CD4-positive, alpha-beta T cell treated with Interleukin-4 for 1 hour (primary cell): ENCODE measurements at regions not wholly inside any gene's neighbourhood (a gene's known extent, or its start where the extent isn't known, plus 50 kb on each side); places are given as distances from the start of the nearest gene placed in this dataset.

Experiments used
- DNase-seq, 2 donors: peaks; one replicate each; pipeline ENCODE4 v3.0.0-alpha.2; 2020 to 2022

GRCh38 chr3:126266291-126266840 is 86.0 kb upstream of the ALDH1L1 start:
- no peak for DNase-seq

DNA sequence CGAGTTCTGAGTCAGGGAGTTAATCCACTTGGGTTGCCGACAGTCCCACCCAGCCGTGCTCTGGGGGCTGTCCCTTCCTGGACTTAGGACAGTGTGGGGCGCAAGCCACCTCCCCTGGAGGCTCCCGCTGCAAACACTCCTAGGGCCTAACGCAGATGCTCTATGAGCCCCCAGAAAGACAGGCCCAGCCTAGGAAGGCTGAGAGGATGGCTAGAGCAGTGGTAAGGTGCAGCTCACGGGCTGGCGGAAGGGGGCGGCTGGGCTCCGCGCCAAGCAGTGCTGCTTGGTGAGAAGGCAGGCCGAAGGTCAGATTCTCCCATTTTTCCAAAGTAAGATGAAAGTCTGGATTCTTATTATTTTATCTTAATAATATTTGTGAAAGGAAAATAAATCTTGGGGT is 84.6 kb upstream of the ALDH1L1 start:
- DNase-seq = no peak

- DNase-seq = no peak
These were observed 84.0 kb upstream of the ALDH1L1 start for GRCh38 chr3:126264381-126264780.

DNA sequence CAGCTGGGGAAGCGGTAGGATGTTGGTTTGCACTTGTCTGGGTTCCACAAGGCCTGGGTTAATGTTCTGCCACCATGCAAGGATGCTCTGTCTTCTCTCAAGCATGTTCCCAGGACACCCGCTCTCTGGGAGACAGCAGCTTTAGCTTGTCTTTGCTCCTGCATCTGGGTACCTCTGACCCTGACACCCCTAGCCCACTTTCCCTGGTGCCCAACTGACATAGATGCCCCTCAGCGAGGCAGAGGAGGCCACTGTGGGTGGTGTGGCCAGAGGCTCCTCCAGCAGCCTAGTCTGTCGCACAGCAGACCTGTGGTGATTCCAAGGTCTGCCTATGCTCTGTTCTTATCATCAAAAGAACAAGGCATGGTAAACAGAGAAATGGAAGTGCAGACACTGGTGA is 83.6 kb upstream of the ALDH1L1 start:
- DNase-seq = no peak

DNA sequence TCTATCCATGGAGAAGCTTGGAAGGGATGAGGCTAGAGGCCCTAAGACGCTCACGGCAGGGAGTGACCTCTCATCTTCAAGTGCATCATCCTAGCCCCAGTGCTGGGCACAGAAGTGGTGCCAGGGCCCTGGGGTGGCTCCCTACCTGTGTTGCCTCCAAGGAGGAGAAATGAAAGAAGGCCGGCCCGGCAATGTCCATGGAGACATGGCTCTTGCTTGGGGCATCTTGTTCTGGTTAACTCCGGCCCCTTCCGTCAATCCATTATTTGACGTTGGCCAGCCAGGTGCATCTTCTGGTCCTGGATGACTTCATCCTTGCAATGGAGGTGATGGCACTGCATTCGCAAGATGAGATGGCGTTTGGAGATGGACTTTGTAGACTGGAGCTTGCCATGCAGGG is 83.2 kb upstream of the ALDH1L1 start:
- DNase-seq = no peak

DNA sequence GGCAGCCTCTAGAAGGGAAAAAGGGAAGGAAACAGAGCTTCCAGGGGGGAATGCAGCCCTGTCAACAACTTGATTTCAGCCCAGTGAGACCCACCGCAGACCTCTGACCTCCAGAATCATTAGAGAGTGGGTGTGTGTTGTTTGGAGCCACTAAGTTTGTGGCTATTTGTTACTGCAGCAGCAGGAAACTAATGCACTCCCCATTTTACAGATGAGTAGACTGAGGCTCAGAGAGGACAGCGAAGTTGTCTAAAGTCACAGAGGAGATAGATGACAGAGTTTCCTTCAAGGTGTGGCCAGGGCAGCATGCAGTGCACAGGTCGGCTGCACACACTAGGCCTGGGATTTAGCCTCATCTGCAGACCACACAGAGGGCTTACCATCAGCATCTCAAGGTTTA is 81.8 kb upstream of the ALDH1L1 start:
- no peak for DNase-seq

DNA sequence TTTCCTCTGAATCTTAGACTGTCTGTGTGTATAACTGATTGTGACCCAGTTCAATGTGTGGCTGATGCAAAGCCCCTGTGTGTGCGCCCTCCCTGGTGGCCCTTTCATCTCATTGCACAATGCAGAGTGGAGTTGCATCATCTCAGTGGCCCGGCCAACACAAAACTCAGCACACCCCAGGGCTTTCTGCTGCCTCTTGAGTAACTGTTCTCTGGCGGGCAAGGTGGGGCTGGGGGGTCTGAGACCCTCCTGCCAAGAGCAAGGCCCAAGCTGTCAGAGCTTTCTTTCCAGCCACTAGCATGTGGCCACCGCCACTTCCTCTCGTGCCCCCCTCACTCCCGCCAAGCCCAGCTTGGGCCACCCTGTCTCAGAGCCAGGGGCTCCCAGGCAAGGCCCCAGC is 80.7 kb upstream of the ALDH1L1 start:
- no peak for DNase-seq

DNA sequence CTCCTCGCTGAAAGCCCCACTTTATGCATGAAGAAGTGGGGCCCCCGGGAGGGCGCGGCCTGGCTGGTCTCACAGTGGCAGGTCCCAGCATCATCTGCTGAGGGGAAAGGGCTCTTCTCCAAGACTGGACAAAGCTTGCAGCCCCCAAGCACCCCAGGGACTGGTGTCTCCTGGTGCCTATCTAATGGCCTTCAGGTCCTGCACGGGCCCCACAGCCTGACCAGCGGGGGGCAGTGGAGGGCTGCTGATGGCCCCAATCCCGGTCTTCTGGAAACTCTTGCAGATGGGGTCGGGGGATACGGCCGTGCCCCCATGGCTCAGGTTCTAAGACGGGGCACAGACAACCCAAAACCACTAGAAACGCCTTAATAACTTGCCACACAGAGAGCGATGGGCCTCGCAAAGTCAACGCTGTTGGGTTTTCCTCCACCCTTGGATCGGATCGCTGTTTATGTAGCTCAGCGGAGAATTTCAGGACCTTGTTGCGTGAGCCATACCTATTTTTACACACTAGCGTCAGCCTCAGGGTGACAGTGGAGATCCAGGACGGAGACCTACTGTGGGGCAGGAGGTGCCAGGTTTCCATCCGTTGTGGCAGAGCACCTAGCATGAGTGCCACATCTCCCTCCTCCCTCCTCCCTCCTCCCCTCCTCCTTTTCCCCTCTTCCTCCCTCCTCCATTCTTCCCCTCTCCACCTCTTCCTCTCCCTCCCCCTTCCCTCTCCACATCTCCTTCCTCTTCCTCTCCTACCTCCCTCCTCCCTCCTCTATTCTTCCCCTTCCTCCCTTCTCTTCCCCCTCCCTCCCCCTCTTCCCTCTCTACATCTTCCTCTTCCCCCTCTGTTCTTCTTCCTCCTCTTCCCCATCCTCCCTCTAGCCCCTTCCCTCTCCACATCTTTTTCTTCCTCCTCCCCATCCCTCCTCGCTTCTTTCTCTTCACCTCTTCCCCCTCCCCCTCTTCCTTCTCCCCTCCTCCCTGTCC is 79.3 kb upstream of the ALDH1L1 start:
- DNase-seq = no peak

DNA sequence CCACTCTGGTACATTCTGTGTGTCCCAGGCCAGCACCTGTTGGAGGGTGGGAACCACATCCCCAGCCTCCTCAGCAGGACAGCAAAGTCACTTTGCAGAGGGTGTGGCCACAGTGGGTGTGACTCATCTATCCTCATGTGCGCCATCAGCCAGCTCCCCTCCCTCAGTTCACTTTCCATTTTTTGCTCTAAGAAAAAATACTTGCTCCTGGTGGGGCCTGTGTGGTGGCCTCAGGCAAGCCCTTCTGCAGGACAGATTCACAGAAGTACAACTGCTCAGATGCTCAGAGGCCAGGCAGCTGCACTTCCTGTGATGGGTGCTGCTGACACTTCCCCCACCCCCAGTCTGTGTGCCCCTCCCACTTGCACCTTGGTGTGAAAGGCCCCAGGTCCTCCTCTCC is 78.3 kb upstream of the ALDH1L1 start:
- peak in 1 of 2 donors; percentile 22 for DNase-seq

DNA sequence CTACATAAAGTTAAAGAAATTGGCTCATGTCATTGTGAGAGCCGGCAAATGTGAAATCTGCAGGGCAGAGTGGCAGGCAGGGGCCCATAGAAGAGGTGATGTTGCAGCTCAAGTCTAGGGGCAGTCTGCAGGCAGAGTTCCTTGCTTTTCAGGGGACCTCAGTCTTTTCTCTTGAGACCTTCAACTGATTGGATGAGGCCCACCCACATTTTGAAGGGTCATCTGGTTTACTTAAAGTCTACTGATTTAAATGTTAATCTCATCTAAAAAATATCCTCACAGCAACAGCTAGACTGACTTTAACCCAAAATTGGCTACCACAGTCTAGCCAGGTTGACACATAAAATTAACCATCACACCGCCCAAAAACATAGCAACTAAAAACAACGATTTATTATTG is 77.6 kb upstream of the ALDH1L1 start:
- DNase-seq = no peak

- no peak for DNase-seq
These were observed 76.8 kb upstream of the ALDH1L1 start for GRCh38 chr3:126257174-126257573.

DNA sequence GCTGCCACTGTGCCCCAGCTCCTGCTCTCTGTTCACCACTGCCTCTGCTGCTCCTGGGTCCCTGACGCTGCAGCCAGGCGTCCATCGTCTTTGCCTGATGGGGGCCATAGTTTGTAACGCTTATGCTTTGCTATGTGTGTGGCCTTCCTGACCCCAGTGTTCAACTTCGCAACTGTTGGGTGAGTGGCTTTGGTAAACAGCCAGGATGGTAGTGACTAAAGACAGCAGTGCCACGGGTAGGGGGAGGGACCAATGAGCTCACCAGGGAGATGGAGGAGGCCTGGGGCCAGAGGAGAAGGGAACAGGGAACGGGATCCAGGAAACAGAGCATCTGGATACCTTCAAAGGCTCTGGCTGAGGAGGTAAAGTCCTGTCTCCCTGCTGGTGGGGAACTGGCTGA is 75.9 kb upstream of the ALDH1L1 start:
- no peak for DNase-seq

- no peak for DNase-seq
These were observed 72.7 kb upstream of the ALDH1L1 start for GRCh38 chr3:126253072-126253471.

GRCh38 chr3:126252373-126252772 is 72.0 kb upstream of the ALDH1L1 start:
- no peak for DNase-seq

GRCh38 chr3:126245811-126246727 is 65.7 kb upstream of the ALDH1L1 start:
- DNase-seq = no peak
